COR-L47 (cell line): ENCODE measurements at regions not wholly inside any gene's neighbourhood (a gene's known extent, or its start where the extent isn't known, plus 50 kb on each side); places are given as distances from the start of the nearest gene placed in this dataset.
A peak's percentile ranks its signal among the peaks of the same experiment; 100 is the strongest.

Experiments
- DNase-seq: peaks from one replicate; lab custom pipeline; 2025; lab: John Stamatoyannopoulos, UW

GRCh38 chr2:145267451-145267850 is 747.5 kb upstream of the ZEB2 start:
- no peak for DNase-seq

DNA sequence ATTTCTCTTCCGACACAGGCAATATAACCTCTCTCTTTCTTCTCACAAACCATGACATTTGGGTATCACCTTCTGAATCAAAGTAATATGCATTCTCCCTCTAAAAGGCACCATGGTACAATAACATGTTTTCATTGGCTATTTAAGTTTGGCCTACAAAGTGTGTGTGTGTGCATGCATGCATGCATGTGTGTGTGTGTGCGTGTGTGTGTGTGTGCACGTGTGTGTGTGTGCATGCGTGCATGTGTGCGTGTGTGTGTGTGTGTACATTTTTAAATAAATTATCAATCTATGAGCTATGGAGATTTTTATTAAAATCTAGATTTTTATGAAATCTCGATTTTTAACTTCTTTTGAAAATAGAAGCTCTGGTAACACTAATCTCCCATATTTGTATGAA is 745.3 kb upstream of the ZEB2 start:
- no peak for DNase-seq

DNA sequence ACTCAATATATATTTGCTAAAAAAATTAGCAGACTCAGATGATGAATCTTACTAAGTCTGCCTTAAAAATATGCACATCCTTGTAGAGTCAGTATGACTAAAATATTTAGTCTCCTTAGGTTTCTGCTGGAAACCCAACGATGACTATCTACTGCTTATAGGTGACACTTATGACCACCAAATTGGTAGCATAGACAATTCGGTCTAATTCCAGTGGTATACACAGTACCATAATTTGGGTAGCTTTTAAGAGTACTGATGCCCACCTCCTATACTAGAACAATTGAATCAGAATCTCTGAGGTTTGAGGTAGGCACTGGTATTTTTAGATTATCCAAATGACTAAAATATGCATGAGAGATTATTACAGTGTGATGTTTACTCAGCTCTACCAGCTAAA is 740.8 kb upstream of the ZEB2 start:
- no peak for DNase-seq

DNA sequence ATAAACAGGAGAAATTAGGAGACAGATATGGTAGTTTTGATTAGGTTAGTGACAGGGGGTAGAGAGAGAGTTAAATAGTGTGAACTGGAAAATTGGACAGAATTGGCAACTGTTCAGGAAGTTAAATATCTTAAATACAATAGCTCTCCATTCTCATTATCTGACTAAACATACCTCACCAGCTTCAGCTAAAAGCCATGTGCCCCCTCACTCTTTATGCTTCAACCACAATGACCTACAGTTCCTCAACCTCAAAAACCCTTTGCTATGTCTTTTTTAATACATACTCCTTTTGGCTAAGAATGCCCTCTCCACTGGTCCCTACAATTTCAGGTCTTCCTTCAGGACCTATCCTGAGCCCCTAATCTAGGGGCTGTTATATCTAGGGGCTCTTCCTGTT is 740.2 kb upstream of the ZEB2 start:
- peak; percentile 66 for DNase-seq

DNA sequence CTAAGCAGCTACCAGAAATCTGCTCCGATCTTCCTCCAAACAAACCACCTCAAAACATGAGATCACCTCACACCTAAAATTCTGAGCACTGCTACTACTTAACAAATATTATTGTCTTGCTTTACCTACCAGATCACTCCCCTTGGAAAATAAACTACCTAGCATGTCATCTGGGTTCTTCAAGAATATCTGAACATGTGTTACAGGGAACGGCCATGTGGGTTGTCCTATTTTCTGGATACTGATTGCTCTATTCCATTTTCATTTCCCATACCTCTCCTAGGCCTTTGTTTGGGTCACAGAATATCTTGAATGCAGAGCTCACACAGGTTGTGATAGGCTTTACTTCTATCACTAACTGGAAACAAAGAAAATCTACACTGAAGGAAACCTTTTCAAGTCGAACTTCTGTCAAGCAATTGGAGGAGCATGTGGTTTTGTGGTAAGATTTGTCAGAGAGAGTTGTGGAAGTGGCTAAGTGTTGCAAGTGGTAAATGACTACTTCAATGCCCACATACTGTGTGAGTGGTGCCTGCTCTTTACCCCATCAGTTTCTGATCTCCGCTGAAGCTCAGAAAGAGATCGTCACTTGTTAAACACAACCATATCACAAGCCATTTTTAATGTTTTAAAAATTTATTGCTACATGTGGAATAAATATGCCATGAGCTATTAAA is 739.1 kb upstream of the ZEB2 start:
- no peak for DNase-seq

DNA sequence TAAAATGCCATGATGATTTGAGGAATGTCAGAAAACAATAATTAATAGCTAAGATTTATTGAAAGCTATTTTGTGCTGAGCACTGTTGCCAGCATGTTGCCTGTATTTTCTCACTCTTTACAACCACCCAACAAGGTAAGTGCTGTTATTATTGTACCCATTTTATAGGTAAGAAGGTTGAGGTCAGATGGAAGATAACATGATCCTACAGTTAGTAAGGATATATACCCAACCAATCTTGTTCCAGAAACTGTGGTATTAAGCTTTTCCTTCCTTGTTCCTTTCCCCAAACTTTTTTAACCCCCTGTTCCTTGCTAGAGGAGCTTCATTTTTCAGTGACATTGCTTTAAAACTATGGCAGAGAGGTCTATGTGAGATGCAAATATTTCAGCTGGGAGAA is 738.0 kb upstream of the ZEB2 start:
- no peak for DNase-seq

- no peak for DNase-seq
These were observed 736.6 kb upstream of the ZEB2 start for GRCh38 chr2:145256551-145256950.

- DNase-seq: no peak
These were observed 734.4 kb upstream of the ZEB2 start for GRCh38 chr2:145254291-145254690.

DNA sequence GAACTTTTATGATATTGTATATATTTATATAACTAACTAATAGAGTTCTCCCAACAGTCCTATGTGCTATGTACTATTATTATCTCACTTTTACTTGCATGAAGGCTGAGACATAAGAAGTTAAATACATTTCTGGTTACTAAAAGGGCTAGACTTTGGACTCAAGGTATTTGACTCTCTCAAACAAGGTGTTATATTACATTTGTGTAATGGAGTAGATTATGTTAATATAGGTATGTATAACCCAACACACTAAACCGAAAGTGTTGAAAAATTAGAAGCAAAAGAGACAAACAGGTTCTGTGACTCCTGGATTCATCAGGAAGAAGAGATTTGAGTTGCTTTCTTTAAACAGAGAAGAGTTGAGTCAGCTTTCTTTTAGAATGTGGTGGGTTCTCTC is 733.6 kb upstream of the ZEB2 start:
- no peak for DNase-seq

- no peak for DNase-seq
These were observed 725.5 kb upstream of the ZEB2 start for GRCh38 chr2:145245268-145245870.

- DNase-seq: no peak
These were observed 715.4 kb upstream of the ZEB2 start for GRCh38 chr2:145235312-145235711.

GRCh38 chr2:145230546-145230945 is 710.6 kb upstream of the ZEB2 start:
- no peak for DNase-seq

GRCh38 chr2:145228506-145228905 is 708.6 kb upstream of the ZEB2 start:
- DNase-seq: no peak

- DNase-seq: no peak
These were observed 707.0 kb upstream of the ZEB2 start for GRCh38 chr2:145226901-145227300.

GRCh38 chr2:145221516-145221915 is 701.6 kb upstream of the ZEB2 start:
- DNase-seq: no peak

DNA sequence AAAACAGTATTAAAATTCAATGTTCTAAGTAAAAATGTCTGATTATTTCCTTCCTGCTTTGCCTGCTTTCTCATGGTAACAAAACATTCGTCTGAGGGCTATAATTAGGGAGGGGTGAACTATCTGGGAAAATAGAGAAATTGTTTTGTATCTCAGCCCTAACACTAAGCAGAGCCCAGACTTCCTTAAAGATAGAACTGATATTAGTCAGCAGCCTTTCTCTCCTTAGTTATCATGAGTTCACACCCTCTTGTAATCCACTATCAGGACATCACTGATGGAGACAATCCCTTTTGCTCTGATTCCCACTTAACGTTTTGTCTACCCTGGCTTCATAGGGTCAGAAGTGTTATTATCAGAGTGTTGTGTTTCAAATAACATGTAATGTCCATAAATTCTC is 701.1 kb upstream of the ZEB2 start:
- no peak for DNase-seq

- DNase-seq: peak; percentile 37
These were observed 700.6 kb upstream of the ZEB2 start for GRCh38 chr2:145220496-145220895.

DNA sequence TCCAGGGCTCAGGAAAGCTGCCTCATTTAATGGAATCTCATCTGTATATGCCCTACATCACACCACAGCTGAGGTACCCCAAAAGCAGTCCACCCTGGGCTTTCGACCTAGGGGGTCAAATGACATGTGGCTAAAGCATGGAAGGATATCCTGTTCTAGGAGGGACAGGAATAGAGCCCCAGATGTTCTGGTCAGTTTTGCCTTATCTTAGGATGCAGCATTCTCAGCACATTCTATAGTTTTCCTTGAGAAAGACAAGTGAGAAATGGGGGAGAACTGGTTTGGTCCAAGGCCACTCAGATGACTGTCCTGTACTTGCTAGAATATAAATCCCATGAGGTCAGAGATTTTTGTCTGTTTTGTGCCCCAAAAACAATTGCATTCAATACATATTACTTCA is 688.0 kb upstream of the ZEB2 start:
- DNase-seq: no peak

GRCh38 chr2:145206496-145207281 is 686.8 kb upstream of the ZEB2 start:
- DNase-seq: no peak

DNA sequence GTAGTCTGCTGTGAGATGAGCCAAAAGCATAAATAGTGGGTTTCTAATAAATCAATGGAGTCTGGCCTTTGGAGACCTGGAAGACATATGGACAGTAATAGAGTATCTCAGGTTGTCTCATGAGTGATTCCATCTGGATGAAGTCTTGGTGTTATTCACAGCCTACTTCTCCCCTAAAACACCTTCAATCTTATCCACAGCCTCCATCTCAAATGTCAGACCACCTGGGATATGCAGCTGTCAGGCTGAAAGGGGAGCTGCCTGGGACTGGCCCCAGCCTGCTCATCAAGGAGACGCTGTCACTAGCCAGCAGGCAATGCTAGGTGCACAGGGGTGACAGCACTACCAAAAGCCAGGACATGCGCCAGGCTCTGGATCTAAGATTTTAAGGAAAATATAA is 684.0 kb upstream of the ZEB2 start:
- peak; percentile 26 for DNase-seq

GRCh38 chr2:145199827-145200706 is 680.1 kb upstream of the ZEB2 start:
- no peak for DNase-seq

- DNase-seq: peak; percentile 40
These were observed 679.1 kb upstream of the ZEB2 start for GRCh38 chr2:145199042-145199441.
